ENCODE measurements at regions not wholly inside any gene's neighbourhood (a gene's known extent, or its start where the extent isn't known, plus 50 kb on each side); places are given as distances from the start of the nearest gene placed in this dataset.
"Not testable (repeated sequence)": the region's sequence is repeated elsewhere in the genome, so short reads cannot be mapped to it uniquely, and the experiment has no call there.

GRCh38 chr16:29262725-29263124 lies 143.8 kb downstream of the NPIPB11 start:
- not testable (repeated sequence) for TF ChIP-seq CTCF (IDR thresholded peaks at IDR 0.05 in 4 of 5, conservative IDR thresholded peaks at IDR 0.05 in 1 of 5); POLR2A (IDR thresholded peaks at IDR 0.05)

Measured in gastrocnemius medialis (tissue), 4 donors.